ENCODE measurements at regions not wholly inside any gene's neighbourhood (a gene's known extent, or its start where the extent isn't known, plus 50 kb on each side); places are given as distances from the start of the nearest gene placed in this dataset.

DNA sequence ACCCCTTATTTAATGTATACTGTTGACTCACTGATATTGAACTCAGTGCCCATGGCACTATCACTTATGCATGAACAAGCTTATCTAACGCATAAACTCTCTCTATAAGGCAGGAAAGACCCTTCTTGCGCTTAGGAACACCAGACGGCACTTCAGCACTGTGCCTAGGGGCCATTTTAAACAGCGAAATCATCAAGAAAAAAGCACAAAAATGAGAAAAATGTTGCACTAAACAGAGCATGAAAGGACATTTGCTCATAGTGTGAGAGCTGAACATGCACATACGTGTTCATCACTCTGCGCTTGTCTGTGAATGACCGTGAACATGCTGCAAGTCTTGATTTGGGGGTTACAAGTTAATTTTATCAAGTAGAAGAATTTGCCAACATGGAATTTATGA is 109.6 kb downstream of the WDR11 start:
- DNase-seq (no peak), ATAC-seq (no peak)

DNA sequence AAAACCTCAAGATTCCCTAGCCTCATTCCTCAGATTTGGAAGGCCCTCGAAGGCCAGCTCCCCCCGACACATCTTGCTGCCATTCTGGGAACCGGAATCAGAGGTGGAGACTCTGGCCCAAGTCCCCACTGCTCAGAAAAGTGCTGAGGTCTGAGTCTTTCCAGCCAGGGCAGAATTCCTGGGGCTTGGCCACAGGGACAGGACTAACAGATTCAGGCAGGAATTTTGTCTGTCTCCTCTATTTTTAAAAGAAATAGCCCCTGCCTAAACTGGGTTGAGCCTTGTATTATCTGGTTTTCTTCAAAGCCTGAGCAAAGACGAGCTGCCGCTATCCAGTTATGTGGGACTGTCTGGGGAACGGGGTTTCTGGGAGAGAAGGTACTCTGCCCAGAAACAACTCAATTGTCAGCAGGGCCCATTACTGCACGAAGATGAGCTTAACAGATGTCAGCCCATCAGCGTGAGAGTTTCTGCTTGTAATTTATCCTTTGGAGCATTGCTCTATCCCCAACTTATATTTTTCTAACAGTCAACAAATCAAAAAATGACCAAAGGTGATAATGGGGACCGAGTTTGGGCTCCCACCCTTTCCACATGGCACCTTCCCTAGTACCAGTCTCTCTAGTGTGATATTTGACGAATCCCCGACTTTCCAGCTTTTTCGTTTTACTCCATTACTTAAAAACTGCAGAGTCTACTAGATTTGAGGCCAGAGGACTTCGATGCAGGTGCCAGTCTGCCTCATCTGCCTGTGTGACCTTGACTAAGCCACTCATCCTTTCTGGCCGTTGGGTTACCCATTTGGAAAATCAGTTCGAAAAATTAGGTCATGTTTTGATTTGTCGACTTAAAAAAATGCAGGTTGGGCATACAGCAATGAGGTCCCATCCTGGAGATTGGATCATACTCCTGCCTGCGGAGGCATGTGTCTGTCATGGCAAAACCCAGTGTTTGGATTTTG is 110.9 kb downstream of the WDR11 start:
- no peak for DNase-seq
- no peak for ATAC-seq

DNA sequence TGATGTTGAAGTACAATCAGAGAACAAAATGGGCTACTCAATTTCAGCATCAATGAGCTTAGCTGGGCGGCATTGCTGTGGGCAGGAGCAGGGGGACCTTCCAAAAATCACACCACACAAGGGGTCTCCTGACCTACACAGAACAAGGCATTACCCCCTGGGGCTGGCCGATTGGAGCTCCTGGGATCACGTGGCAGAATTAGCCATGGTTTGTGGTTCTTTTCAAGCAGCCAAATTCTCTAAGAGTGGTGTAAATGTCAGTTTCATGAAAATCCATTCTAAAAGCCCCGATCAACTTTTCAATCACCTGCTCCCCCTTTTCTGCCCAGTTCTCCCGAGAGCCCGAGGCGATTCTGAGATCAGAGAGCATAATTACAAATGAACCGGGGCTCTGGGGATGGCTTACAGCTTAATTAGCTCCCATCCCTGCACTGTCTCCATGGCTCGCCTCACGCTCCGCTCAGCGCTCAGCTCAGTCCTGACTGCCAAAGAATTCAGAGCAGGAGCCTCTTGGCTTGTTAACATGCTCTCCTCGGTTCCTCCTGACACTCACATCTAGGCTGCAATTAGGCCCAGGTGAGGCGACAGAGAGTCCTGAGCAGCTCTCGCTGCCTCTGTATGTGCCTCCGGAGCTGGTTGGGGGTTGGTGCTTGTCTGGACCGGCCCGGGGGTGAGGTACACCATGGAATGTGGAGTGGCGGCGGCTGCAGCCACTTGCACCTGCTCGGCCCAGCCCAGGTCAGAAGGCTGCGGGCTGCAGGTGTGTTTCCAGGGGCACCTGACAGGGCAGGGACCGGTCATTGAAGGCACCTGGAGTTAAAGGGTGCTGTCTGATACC is 111.8 kb downstream of the WDR11 start:
- DNase-seq = no peak
- no peak for ATAC-seq

DNA sequence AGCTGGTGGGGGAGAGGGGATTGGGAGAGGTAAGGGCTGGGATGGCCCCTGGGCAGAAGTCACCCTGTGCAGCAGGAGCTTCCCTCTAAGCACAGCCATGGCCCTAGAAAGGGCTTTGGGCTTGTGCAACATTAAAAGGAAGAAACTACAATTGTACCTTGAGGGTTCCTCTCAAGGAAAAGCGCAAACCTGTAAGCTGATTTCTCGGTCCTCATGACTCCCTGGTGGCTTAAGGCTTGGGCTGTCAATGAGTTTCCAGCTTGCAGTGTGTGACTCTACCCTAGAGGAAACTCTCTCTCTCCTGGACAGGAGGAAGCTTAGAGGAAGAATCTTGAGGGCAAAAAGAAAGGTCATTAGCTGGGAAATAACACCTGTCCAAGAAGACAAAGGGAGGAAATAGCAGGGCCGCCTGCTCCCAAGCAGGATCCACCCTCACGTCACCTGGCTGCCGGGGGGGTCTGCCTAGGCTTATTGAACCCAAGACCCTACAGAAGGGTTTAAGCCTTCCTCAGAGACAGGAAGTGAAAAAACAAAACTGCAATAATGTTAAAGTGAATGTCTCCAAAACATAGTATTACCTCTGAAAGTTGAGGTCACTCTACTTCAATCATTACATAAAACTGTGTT is 112.5 kb downstream of the WDR11 start:
- ATAC-seq = no peak

DNA sequence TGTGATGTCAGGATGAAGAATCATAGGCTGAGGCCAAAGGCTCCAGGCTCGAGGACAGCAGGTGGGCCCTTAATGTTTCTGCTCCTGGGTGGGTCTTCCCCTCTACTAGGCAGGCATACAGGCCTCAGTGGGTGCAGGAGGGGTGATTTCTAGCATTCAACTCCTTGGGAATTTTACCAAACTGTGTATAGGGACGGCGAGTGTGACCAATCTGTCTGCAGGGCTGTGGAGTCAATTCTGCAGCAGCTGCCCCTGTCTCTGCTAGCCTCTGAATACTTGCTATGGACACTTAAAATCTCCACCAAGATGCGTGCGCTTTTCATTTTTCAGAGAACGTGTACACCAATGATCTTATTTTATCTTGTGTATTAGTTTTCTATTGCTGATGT is 115.5 kb downstream of the WDR11 start:
- ATAC-seq = no peak
- no peak for DNase-seq

More for the DNA sequence above, 112.5 kb downstream of the WDR11 start:
- no peak for DNase-seq

DNA sequence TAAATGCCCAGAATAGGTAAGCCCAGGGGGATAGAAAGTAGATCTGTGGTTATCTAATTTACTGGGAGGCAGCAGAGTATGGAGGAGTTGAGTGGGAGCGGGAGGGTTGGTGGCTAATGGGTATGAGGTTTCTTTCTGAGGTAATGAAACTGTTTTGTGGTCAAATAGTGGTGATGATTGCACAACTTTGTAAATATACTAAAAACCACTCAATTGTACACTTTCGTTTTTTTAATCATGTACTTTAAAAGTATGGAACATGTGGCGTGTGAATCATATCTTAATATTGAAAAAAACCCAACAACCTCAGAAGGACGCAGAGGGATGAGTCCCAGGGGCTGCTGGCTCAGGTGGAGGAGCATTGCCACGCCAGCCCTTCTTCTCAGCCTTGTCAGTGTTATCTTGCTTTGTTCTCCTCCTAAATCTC is 118.1 kb downstream of the WDR11 start:
- no peak for DNase-seq
- ATAC-seq = peak; percentile 49

DNA sequence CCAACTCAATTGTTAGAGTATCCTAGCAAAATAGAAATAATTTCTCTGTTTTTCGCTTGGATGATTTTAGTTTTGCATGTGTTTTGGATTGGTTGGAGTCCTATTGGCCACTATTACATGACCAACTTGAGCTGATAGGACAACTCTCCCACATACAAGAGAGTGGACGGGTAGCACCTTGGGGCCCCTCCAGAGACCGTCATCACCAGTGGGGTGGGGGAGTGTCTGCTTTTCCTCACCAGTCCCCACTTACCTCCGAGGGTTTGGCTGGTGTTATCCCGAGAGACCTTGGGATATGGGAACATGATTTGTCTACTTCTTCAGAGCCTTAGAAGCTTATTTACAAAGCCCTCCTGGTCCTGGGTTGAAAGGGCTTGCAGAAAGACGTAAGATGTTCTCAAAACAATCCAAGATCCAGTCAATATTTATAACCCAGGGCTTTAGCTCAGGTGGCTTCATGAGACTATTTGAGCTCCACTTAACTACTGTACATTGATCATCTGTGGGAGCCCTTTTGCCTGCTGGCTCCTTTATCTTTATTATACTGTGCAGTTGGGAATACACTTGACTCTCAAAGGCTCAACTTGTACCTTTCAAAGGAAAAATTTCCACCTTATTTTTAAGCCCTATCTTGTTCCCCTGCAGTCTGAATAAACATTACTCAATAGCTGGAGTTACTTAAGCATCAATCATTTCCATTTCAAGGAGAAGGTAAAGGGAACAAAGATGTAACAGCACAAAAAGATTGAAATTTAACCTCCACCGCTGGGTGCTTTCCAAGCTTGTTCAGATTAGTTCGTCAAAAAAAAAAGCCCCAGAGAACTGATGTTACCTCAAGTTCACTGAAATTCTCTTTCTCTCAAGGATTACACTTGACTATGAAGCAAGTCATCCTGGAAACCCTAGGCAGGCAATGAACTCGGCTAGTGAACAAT is 119.7 kb downstream of the WDR11 start:
- no peak for ATAC-seq
- no peak for DNase-seq

DNA sequence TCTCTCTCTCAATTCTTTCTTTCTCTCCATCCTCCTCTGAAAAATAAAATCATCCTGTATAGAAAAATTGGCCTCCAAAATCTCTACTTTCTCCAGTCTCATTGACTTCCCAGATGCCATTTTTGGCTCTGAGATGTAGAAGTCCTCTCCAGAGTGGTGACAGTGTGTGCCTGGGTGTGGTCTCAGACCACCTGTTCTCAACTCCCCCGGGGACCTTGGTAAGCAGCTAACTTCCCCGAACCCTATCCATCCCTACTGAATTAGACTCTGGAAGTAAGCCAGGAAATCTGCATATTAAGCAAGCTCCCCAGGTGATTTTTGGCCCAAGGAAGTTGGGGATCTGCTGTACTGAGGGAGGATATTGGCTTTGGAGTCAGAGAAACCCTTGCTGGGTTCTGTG is 120.5 kb downstream of the WDR11 start:
- ATAC-seq (no peak), DNase-seq (no peak)

DNA sequence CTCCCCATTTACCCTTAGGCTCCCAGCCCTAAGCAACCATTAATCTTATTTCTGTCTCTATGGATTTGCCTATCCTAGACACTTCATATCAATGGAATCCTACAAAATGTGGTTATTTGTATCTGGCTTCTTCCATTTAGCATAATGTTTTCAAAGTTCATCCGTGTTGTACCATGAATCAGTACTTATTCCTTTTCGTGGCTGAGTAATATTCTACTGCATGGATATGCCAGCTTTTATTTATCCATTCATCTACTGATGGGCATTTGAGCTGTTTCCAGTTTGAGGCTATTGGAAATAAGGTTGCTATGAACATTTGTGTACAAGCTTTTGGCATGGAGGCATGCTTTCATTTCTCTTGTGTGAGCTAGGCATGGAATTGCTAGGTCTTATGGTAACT is 121.1 kb downstream of the WDR11 start:
- ATAC-seq = no peak
- DNase-seq = no peak

DNA sequence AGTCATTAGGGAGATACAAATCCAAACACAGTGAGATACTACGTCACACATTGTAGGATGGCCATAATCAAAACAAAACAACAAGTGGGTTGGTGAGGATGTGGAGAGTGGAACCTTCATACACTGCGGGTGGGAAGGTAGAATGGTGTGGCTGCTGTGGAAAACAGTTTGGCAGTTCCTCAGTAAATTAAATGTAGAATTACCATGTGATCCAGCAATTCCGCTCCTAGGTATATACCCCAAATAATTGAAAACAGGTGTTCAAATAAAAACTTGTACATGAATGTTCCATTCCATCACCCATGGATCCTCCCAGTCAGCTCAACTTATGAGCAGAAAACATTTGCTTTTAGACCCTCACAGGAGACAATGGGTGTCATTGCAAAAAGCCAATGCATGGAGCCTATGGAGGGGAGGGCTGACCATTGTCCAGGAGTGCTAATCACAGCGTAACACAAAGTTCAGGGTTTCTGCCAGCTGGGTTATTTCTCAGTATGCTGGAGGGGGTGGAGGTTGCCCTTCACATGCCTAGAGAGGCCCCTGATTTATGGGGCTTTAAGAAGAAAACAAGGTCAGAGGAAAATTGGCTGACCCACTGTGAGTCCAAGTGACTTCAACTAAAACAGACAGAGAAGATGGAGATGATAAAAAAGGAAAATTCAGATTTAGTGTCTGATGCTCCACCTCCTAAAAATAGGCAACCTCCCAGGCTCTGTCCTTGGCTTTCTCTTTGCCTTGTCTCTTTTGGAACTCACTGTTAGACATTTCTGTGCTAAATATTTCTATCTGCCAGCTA is 124.1 kb downstream of the WDR11 start:
- no peak for DNase-seq
- ATAC-seq = no peak

DNA sequence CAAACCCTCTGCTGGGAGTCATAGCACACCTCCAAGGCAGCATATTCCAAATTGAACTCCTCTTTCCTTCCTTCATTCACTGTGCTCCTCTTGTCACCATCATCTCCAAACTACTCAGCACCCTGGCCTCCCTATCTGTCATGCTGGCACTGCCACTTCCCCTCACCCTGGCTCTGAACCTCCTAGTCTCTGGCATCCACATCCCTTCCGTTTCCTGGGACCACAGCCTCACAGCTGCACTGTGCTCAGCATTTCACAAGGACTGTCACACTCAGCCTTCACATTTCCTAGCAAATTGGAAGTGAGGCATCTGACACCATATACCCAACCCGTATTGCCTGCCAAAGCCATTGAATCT is 124.7 kb downstream of the WDR11 start:
- DNase-seq = no peak
- no peak for ATAC-seq

DNA sequence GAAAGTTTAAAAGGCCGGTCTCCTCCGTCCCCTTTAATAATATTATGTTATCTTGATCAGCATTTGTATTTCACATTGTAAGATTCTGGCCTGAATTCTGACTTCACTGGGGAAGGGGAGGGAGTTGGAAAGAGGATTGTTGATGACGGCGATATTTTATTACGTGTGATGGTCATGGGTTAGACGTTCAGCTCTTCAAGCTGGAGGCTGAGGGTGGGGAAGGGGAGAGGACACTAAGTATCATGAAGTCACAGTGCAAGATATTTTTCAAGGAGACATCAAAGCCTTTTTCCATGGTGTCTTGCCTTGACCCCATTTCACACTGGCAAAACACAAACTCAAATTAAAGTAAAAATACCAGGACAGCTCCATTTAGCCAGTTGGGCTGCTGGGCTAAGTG is 126.7 kb downstream of the WDR11 start:
- ATAC-seq (no peak), DNase-seq (no peak)

DNA sequence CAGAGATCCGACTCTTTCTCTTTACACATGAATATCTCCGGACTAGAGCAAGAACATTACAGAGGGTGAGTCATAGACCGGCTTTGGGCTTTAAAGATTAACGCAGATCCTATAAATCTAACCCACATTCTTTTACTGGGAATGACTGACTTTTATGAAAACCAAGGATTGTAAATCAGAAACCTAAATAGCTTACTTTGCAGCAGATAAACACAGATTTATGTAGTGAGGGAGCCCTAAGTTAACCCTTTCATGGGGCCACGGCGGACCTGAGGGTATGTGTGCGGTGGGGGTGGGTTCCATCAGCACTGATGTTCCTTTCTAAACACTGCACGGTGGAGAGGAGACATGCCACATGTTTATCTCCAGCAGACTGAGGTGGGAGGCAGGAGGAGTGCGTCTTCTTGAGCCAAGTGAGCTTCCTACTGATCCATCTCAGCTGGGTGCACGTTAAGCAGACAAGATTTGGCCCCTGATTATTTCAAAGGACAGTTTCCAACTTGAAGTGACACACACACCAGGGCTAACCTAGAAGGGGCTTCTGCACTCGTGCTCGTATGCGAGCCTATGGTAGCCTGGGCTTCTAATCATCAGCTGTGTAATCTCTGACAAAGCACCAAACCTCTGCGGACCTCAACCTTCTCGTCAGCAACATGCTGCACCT is 127.6 kb downstream of the WDR11 start:
- DNase-seq = no peak
- no peak for ATAC-seq

DNA sequence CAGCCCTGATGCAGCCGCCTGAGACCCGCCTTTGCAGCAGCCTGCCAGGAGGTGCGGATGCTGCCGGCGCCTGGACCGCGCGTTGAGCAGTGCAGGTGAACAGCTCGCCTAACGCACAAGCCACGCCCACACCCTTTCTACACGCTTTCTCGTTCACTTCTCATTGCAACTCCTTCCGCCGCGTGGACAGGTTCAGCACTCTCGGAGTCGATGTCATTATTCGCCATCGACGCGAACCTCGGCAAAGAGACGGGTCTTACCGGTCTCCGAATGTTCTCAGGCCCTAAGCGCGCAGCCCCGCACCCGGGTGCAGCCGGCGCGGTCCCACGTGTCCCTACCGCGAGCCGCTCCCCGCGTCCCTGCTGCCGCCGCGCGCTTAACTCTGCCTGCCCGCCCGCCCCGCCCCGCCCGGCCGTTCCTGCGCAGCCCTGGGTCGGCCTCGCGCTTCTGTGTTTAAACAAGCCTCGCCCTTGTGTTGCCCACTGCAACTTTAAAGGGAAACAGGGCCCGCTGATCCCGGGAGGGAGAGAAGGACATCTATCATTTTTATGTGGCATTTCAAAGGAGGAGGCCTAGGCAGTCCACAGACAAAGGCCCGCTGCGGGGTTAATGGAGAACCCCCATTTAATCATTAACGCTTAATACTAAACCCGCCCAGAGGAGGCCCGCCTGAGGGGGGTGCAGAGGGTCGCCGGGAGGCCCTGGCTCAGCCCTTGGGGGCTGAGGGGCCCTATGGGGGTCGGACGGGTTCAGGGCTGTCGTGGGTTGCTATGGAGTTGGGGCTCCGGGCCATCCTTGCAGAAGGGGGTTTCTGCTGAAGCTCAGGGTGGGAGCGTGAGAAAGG is 128.5 kb downstream of the WDR11 start:
- ATAC-seq = no peak
- peak; percentile 12 for DNase-seq

DNA sequence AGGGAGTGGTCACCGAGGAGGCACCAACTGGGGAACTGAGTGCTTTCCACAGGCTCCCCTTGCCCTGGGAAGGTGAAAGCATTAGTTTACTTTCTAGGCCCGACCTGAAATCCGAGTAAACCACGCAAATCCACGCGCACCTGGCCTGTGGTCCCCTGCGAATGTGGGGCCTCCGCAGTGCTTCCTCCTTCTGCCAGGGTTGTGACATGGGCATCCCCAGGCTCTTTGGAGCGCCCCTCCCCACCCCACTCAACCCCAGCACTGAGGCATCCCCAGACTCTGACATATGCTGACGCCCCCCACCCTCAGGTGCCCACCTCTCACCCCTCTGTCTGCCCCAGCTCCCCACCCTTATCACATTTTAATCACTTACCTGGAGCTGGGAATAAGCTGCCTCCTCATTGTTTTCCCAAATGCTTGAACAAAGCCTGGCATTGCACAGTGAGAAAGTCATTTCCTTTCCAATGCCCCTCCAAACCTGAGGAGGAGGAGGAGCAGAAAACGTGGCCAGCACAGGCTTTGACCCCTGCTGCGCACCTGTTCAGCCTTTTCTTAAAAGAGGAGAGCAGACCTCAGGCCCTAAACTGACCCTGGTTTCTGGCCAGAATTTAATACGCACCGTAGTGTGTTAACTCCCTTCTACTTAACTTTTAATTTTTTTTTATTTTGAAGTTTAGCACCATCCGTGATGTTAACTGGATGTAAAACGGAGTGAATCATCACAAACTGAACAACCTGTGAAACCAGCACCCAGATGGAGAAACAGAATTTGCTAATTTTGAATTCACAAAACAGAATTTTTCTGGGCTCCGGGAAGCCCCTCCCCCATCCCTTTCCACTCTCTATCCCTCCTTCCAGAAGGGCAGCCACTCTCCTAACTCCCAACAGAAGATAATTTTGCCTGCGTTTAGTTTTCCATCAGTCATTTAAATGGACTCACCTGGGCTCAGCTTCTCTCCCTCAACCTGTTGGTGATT is 129.4 kb downstream of the WDR11 start:
- ATAC-seq (no peak), DNase-seq (no peak)

DNA sequence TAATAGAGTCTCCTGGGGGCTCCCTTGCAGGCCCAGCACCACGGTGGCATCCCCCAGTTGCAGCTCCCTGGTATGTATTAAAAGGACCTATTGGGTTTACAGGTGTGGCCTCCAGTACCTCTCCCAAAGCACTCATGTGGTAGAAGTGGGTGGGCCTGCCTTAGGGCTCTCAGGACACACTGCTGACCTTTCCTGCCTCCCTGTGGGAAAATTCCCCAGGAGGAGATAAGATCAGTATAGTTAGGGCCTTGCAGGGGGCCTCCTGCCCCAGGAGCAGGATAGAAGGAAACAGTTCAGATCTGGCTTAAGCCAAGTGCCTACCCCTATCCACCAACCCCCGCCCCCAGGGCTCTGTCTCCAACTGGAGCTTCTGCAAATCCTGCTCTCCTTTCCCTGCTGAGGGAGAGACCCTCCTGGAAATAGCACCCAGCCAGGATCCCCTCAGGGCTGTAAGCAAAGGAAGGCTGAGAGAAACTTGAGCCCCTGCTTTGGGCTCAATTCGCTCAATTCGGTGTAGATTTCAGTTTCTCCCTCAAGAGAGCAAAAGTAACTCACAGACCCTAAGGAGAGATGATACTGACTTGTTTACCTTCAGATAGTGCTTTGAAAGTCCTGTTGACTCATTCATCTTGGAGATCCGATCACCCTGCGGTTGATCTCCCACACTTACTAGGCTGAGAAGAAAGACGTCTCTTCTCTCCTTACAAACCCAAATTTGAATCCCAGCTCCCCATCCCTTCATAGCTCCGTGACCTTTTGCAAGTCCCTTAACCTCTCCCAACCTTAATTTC is 130.6 kb downstream of the WDR11 start:
- ATAC-seq (no peak), DNase-seq (no peak)

DNA sequence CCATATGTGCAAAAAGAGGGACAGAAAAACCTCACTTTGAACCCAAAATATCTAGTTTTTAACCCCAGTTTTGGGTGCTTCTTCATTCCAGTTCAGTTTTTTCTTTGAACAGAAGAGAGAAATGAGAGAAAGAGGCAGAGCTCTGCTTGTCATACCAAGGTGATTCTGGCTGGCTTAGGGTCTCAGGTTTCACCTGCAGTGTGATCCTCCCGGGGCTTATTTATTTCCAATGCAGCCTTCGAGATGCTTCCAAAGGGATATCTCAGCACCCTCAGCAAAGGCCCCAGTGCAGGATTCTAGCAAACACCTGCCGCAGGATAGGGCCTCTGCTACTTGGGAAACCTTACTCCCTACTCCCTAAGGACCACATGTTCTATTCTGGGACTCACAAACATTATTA is 131.3 kb downstream of the WDR11 start:
- ATAC-seq = no peak

More for the DNA sequence above, 131.3 kb downstream of the WDR11 start:
- DNase-seq = no peak

Measured in stimulated activated naive CD8-positive, alpha-beta T cell treated with anti-CD3 and anti-CD28 coated beads, Interleukin-15, Interleukin-2, amounts not matched to agents 100 U/mL and 50 U/mL, for 24 hours (primary cell).